AG04450 (cell line): ENCODE measurements at regions not wholly inside any gene's neighbourhood (a gene's known extent, or its start where the extent isn't known, plus 50 kb on each side); places are given as distances from the start of the nearest gene placed in this dataset.

Experiments
- CTCF ChIA-PET: fragments of 300-600, 350-600 bp; formaldehyde crosslinking; extraction: SDS; loops from one replicate; lab custom pipeline; 2022; ENCODE audit warnings: antibody characterized with exemption, inconsistent platforms; lab: Charles Lee
- POLR2A ChIA-PET: fragments of 350-600 bp; formaldehyde crosslinking; extraction: SDS; loops from one replicate; lab custom pipeline; 2021; ENCODE audit warnings: antibody characterized with exemption, inconsistent platforms; lab: Yijun Ruan, JAX
- DNase-seq: peaks from one replicate; pipeline ENCODE4 v3.0.0-alpha.2; 2011; ENCODE audit warnings: low read depth, low spot score
- H3K27ac ChIP-seq: one replicate; pipeline ENCODE4 v1.5.1; 2012; ENCODE audit warnings: low read depth, low read length, control low read depth
- H3K27me3 ChIP-seq: one replicate; pipeline ENCODE4 v1.6.0; 2012; ENCODE audit warnings: low read length; ENCODE audit not compliant: control insufficient read depth, insufficient read depth
- H3K4me3 ChIP-seq: 2 replicates; pipeline ENCODE4 v1.5.1; 2011; ENCODE audit warnings: mild to moderate bottlenecking, low read depth, low read length, control low read depth
- H3K9me3 ChIP-seq: 2 replicates; pipeline ENCODE4 v1.5.1; 2012; ENCODE audit warnings: low read length; ENCODE audit not compliant: control insufficient read depth, insufficient read depth
- CTCF ChIP-seq: IDR thresholded peaks from 2 replicates; pipeline ENCODE4 v1.5.1; 2011; ENCODE audit warnings: low read depth, low read length, control low read depth, inconsistent platforms

- H3K4me3 ChIP-seq: no peak overlapping the region
- ChIA-PET CTCF (interaction anchor here (0.7 kb wide), 1 partner anchor 50 kb away, joined by 3 read pairs; no protein-coding TSS in a partner anchor), POLR2A (no interaction called here)
- TF ChIP-seq CTCF: no peak
- peaks cover 11% of the 10 kb centered on the region for H3K27me3 ChIP-seq
- no peaks in the 10 kb centered on the region for H3K9me3 ChIP-seq
- no peak for DNase-seq
- no peak overlapping the region for H3K27ac ChIP-seq
Measured at GRCh38 chr2:221975151-221975550, 323.6 kb downstream of the PAX3 start.

GRCh38 chr2:221973902-221974301 lies 324.9 kb downstream of the PAX3 start:
- no peak for TF ChIP-seq CTCF
- H3K4me3 ChIP-seq: no peak overlapping the region
- peaks cover 11% of the 10 kb centered on the region for H3K27me3 ChIP-seq
- H3K27ac ChIP-seq: no peak overlapping the region
- DNase-seq: no peak
- POLR2A ChIA-PET: no interaction called here
- CTCF ChIA-PET: no interaction called here
- no peaks in the 10 kb centered on the region for H3K9me3 ChIP-seq

- no peak overlapping the region for H3K4me3 ChIP-seq
- H3K9me3 ChIP-seq: no peaks in the 10 kb centered on the region
- no peak overlapping the region for H3K27ac ChIP-seq
- DNase-seq: no peak
- H3K27me3 ChIP-seq: peaks cover 11% of the 10 kb centered on the region
- CTCF ChIA-PET: no interaction called here
- TF ChIP-seq CTCF: no peak
- POLR2A ChIA-PET: no interaction called here
Measured at GRCh38 chr2:221973502-221973901, 325.3 kb downstream of the PAX3 start.

- POLR2A ChIA-PET: no interaction called here
- Histone ChIP-seq H3K27ac (no peak overlapping the region), H3K4me3 (no peak overlapping the region), H3K9me3 (no peaks in the 10 kb centered on the region), H3K27me3 (peaks cover 11% of the 10 kb centered on the region)
- CTCF ChIA-PET: no interaction called here
- TF ChIP-seq CTCF: no peak
- DNase-seq: no peak
Measured at GRCh38 chr2:221972813-221973478, 325.9 kb downstream of the PAX3 start.

- no peaks in the 10 kb centered on the region for H3K9me3 ChIP-seq
- no peak overlapping the region for H3K27ac ChIP-seq
- H3K4me3 ChIP-seq: no peak overlapping the region
- DNase-seq: no peak
- POLR2A ChIA-PET: no interaction called here
- TF ChIP-seq CTCF: no peak
- peaks cover 7% of the 10 kb centered on the region for H3K27me3 ChIP-seq
- CTCF ChIA-PET: interaction anchor here (0.9 to 1.7 kb wide), 5 partner anchors 190 to 524 kb away, joined by 3 to 4 read pairs (median 3); no protein-coding TSS in a partner anchor
Measured at GRCh38 chr2:221970389-221970788, 328.4 kb downstream of the PAX3 start.
